Activated CD4-positive, alpha-beta T cell treated with anti-CD3 and anti-CD28 coated beads for 36 hours (primary cell): ENCODE measurements at regions not wholly inside any gene's neighbourhood (a gene's known extent, or its start where the extent isn't known, plus 50 kb on each side); places are given as distances from the start of the nearest gene placed in this dataset.

Experiments
- ATAC-seq: fragments of 200-7000 bp; cut with Tn5 transposase; one replicate; pipeline ENCODE4 v1.10.0; 2021; ENCODE audit warnings: mild to moderate bottlenecking, moderate library complexity
- CTCF ChIA-PET: fragments of 350-600 bp; sonication (Branson Sonifier 250); formaldehyde crosslinking; loops from one replicate; lab custom pipeline; 2021; ENCODE audit warnings: antibody characterized with exemption; lab: Charles Lee
- POLR2A ChIA-PET: fragments of 350-600 bp; sonication (Branson Sonifier 250); formaldehyde crosslinking; loops from one replicate; lab custom pipeline; 2021; ENCODE audit warnings: antibody characterized with exemption, inconsistent platforms; lab: Charles Lee
- DNase-seq: peaks from one replicate; pipeline ENCODE4 v3.0.0-alpha.2; 2020
- H3K27ac Mint-ChIP-seq: one replicate; pipeline ENCODE4 v1.8.0; 2021; ENCODE audit warnings: mixed read lengths
- H3K27me3 Mint-ChIP-seq: one replicate; pipeline ENCODE4 v1.8.0; 2021; ENCODE audit warnings: mixed read lengths
- H3K36me3 Mint-ChIP-seq: one replicate; pipeline ENCODE4 v1.8.0; 2021; ENCODE audit warnings: low read depth, mixed read lengths
- H3K4me1 Mint-ChIP-seq: one replicate; pipeline ENCODE4 v1.8.0; 2021; ENCODE audit warnings: mixed read lengths
- H3K4me3 Mint-ChIP-seq: one replicate; pipeline ENCODE4 v1.8.0; 2021; ENCODE audit warnings: mild to moderate bottlenecking, moderate library complexity, mixed read lengths
- H3K9me3 Mint-ChIP-seq: one replicate; pipeline ENCODE4 v1.8.0; 2021; ENCODE audit warnings: low read depth, mixed read lengths
- intact Hi-C, 2 experiments: fragments of 100-400 bp; cut with DNase I in 1 of 2; cut with micrococcal nuclease in 1 of 2; formaldehyde crosslinking; loops; one replicate each; pipeline versions ENCODE4 v1.14.2 to v1.15.1; 2022 to 2024; cut with DNase I, micrococcal nuclease

DNA sequence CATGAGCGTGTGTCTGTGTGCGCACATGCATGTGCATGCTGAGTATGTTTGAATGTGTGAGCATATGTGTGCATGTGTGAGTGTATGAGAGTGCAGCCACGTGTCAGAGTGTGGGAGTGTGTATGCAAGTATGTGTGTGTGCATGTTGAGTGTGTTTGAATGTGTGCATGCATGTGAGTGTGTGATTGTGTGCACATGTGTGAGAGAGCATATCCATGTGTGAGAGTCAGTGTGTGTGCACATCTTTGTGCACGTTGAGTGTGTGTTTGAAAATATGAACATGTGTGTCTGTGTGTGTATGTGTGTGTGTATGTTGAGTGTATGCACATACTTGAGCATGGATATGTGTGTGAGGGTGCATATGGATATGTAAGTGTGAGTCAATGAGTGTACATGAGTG, 730.8 kb downstream of the VRK1 start:
- no peak overlapping the region for H3K27ac Mint-ChIP-seq

DNA sequence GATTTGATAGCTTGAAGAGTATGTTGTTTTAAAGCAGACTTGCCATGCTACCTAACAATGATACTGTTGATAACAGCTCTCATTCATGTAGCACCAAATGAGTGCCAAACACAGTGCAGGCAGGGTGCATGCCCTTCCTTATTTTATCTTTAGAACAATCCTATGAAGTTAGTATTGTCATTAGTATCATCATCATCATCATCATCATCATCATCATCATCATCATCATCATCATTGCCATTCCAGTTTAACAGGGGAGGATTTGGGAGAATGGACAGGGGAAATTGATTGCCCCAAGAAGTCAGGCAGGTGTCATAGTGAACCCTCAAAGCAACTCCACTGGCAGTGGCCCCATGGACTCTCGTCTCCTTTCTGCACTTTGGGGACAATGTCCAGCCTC, 734.9 kb downstream of the VRK1 start:
- no peak for DNase-seq
- Mint-ChIP-seq H3K27ac (no peak overlapping the region), H3K4me3 (no peak overlapping the region), H3K27me3 (no peaks in the 10 kb centered on the region), H3K36me3 (no peaks in the 10 kb centered on the region), H3K9me3 (no peaks in the 10 kb centered on the region), H3K4me1 (no peaks in the 10 kb centered on the region)
- POLR2A ChIA-PET, result no interaction called here
- ATAC-seq, result no peak
- CTCF ChIA-PET, result interaction anchor here (0.9 kb wide), 1 partner anchor 9 kb away, joined by 4 read pairs; no protein-coding TSS in a partner anchor
- intact Hi-C loops, result no loop called here

More for the DNA sequence above, 730.8 kb downstream of the VRK1 start:
- Mint-ChIP-seq H3K4me1 (peaks cover 6% of the 10 kb centered on the region), H3K27me3 (no peaks in the 10 kb centered on the region), H3K4me3 (no peak overlapping the region), H3K36me3 (no peaks in the 10 kb centered on the region), H3K9me3 (no peaks in the 10 kb centered on the region)
- CTCF ChIA-PET, result no interaction called here
- intact Hi-C loops, result no loop called here
- POLR2A ChIA-PET, result no interaction called here
- ATAC-seq (no peak), DNase-seq (no peak)

DNA sequence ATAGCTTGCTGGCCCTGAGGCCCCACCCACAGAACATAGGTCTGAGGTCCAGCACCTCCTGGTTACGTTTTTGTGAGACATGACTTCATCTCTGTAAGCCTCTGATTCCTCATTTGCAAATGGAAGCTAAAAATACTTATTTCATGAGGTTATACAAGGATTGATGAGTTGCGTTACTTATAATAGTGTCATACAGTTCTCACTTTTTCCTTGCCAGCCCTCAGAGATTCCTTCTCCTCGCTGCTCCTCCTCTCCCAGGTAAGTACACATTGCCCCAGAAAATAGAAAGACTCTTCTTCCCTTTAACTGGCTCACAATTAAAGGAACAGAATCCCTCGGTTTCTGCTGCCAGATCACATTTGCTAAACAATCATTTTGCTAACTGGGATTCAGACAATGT, 739.2 kb downstream of the VRK1 start:
- ChIA-PET POLR2A (no interaction called here), CTCF (interaction anchor here (0.6 kb wide), 1 partner anchor 167 kb away, joined by 3 read pairs; no protein-coding TSS in a partner anchor)
- intact Hi-C loops, result no loop called here
- H3K27ac Mint-ChIP-seq, result no peak overlapping the region
- no peak for DNase-seq
- no peak for ATAC-seq
- H3K36me3 Mint-ChIP-seq, result no peaks in the 10 kb centered on the region
- H3K4me3 Mint-ChIP-seq, result no peak overlapping the region
- no peaks in the 10 kb centered on the region for H3K9me3 Mint-ChIP-seq
- H3K4me1 Mint-ChIP-seq, result peaks cover 7% of the 10 kb centered on the region
- H3K27me3 Mint-ChIP-seq, result no peaks in the 10 kb centered on the region

DNA sequence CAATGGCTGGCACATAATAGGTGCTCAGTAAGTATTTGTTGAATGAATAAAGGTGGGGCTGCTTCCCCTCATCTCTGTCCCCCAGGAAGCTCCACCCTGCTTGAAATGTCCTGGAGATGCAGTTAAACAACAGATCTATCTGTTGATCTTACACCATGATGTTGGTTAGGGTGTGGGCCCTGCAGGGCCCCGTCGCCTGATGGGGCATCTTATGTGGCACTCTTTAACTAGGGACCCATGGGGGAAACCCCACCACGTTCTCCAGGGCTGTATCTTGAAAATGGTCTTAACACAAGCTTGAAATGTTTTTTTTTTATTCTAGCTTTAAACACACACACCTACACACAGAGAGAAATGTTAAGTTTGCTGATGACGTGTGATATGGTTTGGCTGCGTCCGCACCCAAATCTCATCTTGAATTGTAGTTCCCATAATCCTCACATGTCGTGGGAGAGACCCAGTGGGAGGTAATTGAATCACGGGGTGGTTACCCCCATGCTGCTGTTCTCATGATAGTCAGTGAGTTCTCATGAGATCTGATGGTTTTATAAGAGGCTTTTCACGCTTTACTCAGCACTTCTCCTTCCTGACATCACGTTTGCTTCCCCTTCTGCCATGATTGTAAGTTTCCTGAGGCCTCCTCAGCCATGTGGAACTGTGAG, 741.7 kb downstream of the VRK1 start:
- Mint-ChIP-seq H3K27me3 (no peaks in the 10 kb centered on the region), H3K27ac (no peak overlapping the region), H3K9me3 (no peaks in the 10 kb centered on the region), H3K4me3 (no peak overlapping the region), H3K4me1 (peaks cover 11% of the 10 kb centered on the region), H3K36me3 (no peaks in the 10 kb centered on the region)
- ChIA-PET CTCF (interaction anchor here (0.6 to 2.7 kb wide), 2 partner anchors 10 to 16 kb away, joined by 3 to 7 read pairs; no protein-coding TSS in a partner anchor), POLR2A (no interaction called here)
- no peak for ATAC-seq
- no peak for DNase-seq
- intact Hi-C loops, result no loop called here

DNA sequence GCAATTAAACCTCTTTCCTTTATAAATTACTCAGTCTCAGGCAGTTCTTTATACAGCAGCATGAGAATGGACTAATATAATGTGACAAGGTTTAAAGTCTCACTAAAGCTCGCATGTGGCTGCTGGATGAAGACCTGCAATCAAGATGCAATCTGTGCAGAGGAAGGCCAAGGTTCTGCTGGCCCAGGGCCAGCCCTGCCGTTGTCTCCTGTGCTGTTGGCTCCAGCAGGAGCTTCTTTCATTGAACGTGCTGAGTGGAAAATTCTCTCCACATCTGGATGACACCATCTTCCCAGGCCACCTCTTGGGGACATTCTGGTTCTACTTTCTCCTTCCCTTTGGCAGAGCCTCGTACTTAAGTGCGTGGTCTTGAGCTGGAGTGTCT, 742.2 kb downstream of the VRK1 start:
- no peak for ATAC-seq

DNA sequence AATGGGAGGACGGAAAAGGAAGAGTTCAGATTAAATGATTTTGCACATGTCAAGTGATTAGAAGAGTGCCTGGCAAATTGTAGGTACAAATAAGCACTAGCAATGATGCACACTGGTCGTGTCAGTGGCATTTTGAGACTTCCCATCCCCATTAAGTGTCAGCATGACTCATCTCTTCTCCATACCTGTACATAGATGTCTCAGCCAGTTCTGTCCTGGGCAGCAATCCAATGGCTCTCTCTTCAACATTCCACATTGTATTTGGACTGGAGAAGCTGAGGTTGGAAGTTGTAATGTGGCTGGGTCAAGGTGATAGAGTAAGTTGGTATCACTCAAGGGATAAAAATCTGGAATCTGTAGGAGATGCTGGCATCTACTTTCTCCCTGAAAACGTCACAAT, 742.7 kb downstream of the VRK1 start:
- H3K27ac Mint-ChIP-seq, result no peak overlapping the region
- no peaks in the 10 kb centered on the region for H3K36me3 Mint-ChIP-seq
- CTCF ChIA-PET, result interaction anchor here (2.7 kb wide), 1 partner anchor 17 kb away, joined by 7 read pairs; no protein-coding TSS in a partner anchor

More for the DNA sequence above, 742.2 kb downstream of the VRK1 start:
- DNase-seq, result no peak
- Mint-ChIP-seq H3K36me3 (no peaks in the 10 kb centered on the region), H3K4me3 (no peak overlapping the region), H3K27ac (no peak overlapping the region), H3K9me3 (no peaks in the 10 kb centered on the region), H3K27me3 (no peaks in the 10 kb centered on the region), H3K4me1 (peaks cover 16% of the 10 kb centered on the region)
- POLR2A ChIA-PET, result no interaction called here
- intact Hi-C loops, result no loop called here
- CTCF ChIA-PET, result interaction anchor here (0.6 to 2.7 kb wide), 2 partner anchors 10 to 16 kb away, joined by 3 to 7 read pairs; no protein-coding TSS in a partner anchor

DNA sequence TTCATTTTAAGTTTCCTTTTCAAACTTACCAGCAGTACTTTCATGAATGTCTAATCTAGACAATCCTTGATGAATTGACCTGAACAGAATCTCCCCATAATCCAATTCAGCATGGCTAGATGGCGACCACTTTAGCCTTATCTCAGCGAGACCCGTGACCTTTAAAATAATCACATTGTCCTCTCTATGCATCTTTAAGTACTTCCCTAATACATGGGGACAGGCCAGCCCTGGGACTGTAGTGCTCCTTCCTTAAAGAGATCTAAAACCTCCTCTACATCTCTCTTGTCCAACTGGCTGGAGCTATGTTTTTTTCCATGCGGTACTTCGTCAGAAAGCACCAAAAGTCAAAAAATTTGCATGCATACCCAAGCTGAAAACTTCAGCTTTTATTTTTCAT, 746.0 kb downstream of the VRK1 start:
- no peaks in the 10 kb centered on the region for H3K9me3 Mint-ChIP-seq
- H3K27me3 Mint-ChIP-seq, result no peaks in the 10 kb centered on the region
- peaks cover 16% of the 10 kb centered on the region for H3K4me1 Mint-ChIP-seq
- intact Hi-C loops, result no loop called here
- no peak for DNase-seq
- POLR2A ChIA-PET, result no interaction called here
- ATAC-seq, result no peak
- CTCF ChIA-PET, result interaction anchor here (0.7 to 0.9 kb wide), 2 partner anchors 9 to 76 kb away, joined by 4 read pairs; no protein-coding TSS in a partner anchor
- no peak overlapping the region for H3K27ac Mint-ChIP-seq
- H3K36me3 Mint-ChIP-seq, result no peaks in the 10 kb centered on the region
- H3K4me3 Mint-ChIP-seq, result no peak overlapping the region

More for the DNA sequence above, 742.7 kb downstream of the VRK1 start:
- DNase-seq, result no peak
- H3K4me1 Mint-ChIP-seq, result peaks cover 16% of the 10 kb centered on the region
- ATAC-seq, result no peak
- intact Hi-C loops, result no loop called here
- no peaks in the 10 kb centered on the region for H3K9me3 Mint-ChIP-seq
- H3K4me3 Mint-ChIP-seq, result no peak overlapping the region
- POLR2A ChIA-PET, result no interaction called here
- no peaks in the 10 kb centered on the region for H3K27me3 Mint-ChIP-seq

DNA sequence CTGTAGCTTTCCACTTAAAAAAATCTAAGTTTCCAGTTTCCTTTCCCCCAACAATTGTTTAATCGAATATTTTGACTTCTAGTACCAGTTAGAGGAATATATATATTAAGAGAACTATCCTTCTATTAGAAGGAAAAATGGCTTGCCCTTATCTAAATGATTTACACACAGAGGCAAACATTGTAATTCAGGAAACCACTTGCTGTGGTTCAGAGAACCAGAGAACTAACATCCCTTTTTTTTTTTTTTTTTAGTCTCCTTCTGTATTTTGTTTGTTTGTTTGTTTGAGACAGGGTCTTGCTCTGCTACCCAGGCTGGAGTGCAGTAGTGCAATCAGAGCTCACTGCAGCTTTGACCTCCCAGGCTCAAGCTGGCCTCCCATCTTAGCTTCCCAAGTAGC, 746.6 kb downstream of the VRK1 start:
- Mint-ChIP-seq H3K36me3 (no peaks in the 10 kb centered on the region), H3K27ac (no peak overlapping the region), H3K4me3 (no peak overlapping the region), H3K27me3 (no peaks in the 10 kb centered on the region), H3K4me1 (peaks cover 10% of the 10 kb centered on the region), H3K9me3 (no peaks in the 10 kb centered on the region)
- CTCF ChIA-PET, result interaction anchor here (0.7 to 0.9 kb wide), 2 partner anchors 9 to 75 kb away, joined by 4 read pairs; no protein-coding TSS in a partner anchor
- POLR2A ChIA-PET, result no interaction called here
- DNase-seq, result no peak
- ATAC-seq, result no peak
- intact Hi-C loops, result no loop called here

DNA sequence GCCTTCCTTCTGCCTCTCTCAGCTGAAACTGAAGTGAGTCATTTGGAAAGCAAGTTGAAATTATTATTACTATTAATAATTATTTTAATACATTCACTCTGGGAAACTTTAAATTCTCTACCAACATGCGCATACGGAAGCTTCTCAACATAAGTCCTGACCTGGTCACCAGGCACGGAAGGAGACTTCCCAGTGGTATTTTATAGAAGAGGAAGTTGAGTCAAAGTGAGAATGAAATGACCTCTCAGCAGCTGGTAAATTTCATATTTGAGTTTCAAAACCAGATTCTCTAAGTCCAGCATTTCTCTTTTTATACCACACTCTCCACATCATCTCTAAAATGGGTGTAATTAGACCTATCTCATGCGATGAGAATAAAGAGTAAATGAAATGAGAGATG, 747.4 kb downstream of the VRK1 start:
- Mint-ChIP-seq H3K4me3 (no peak overlapping the region), H3K27me3 (no peaks in the 10 kb centered on the region), H3K9me3 (no peaks in the 10 kb centered on the region), H3K4me1 (peaks cover 9% of the 10 kb centered on the region), H3K36me3 (no peaks in the 10 kb centered on the region), H3K27ac (no peak overlapping the region)
- CTCF ChIA-PET, result interaction anchor here (0.9 kb wide), 1 partner anchor 11 kb away, joined by 3 read pairs; no protein-coding TSS in a partner anchor
- ATAC-seq (no peak), DNase-seq (no peak)
- POLR2A ChIA-PET, result no interaction called here
- intact Hi-C loops, result no loop called here

DNA sequence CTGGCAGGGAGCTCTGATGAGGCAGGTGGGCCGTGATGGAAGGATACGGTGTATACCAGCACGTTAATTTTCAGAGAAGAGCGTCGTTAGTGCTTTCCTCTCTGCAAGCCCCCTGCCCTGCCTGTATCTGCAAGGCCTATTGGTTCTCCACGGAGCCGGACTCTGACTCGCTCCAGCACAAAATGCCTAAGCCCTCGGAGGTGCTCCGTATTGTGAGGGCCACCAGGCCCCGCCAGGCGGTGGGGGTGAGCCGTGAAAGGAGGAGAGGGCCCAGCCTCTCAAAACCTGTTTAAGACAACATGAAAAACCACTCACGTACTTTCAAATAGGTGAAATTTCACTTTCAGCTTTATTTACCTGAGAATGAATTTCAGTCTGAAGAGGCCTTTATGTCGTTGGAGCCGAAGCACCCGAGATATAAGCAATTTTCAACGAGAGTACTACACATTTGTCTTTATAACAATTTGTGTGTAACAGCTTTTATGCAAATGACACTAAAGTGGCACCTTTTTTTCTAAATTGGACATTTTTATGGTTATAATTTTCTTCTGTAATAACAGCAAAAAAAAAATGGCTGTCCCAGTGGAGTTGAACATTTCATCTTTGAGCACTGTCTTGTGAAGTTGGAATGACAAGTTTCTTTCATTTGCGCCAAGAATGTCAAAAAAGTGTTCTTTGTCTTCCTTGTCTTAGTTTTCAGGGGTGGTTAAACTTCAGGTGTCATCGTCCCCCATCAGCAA, 749.5 kb downstream of the VRK1 start:
- Mint-ChIP-seq H3K4me3 (no peak overlapping the region), H3K9me3 (no peaks in the 10 kb centered on the region), H3K36me3 (no peaks in the 10 kb centered on the region), H3K27ac (no peak overlapping the region), H3K4me1 (peaks cover 9% of the 10 kb centered on the region), H3K27me3 (no peaks in the 10 kb centered on the region)
- ChIA-PET CTCF (no interaction called here), POLR2A (no interaction called here)
- DNase-seq (no peak), ATAC-seq (no peak)
- intact Hi-C loops, result no loop called here

DNA sequence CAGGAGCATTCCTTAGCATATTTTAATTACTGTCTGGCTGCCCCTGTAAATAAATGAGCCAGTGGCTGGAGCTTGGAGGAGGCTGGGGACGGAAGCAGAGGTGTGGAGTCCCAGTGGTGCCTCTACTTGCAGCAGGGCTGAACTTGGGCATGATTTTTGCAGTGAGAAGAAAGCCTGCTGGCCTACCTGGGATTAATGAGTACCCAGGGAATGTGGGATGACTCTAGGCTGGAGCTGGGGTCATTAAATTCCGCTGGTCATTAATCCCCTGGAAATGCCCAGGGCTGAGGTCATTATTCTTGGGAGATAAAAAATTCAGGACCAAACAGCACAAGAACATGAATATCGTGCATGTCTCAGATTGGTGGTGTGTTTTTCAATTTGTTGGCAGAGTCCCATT, 753.3 kb downstream of the VRK1 start:
- ATAC-seq (no peak), DNase-seq (no peak)
- Mint-ChIP-seq H3K4me3 (no peak overlapping the region), H3K27me3 (no peaks in the 10 kb centered on the region), H3K4me1 (no peaks in the 10 kb centered on the region), H3K9me3 (no peaks in the 10 kb centered on the region), H3K27ac (no peak overlapping the region), H3K36me3 (no peaks in the 10 kb centered on the region)
- intact Hi-C loops, result no loop called here
- CTCF ChIA-PET, result interaction anchor here (1.1 kb wide), 1 partner anchor 81 kb away, joined by 3 read pairs; no protein-coding TSS in a partner anchor
- POLR2A ChIA-PET, result no interaction called here
